Panc1 (cell line): ENCODE measurements at regions not wholly inside any gene's neighbourhood (a gene's known extent, or its start where the extent isn't known, plus 50 kb on each side); places are given as distances from the start of the nearest gene placed in this dataset.

Source experiments
- ATAC-seq: fragments of 200-7000 bp; cut with Tn5 transposase; 2 replicates; pipeline ENCODE4 v1.9.1; 2020; ENCODE audit warnings: mild to moderate bottlenecking, moderate library complexity
- BruUV-seq: library from RNA; stranded (reverse); fragments of 400-500 nt; replicated peaks from 2 replicates; lab custom pipeline; 2021; lab: Mats Ljungman, UMichigan
- CTCF ChIA-PET: fragments of 300-600 bp; sonication (Branson Sonifier 250); formaldehyde crosslinking; loops from one replicate; lab custom pipeline; 2022; ENCODE audit warnings: antibody characterized with exemption; lab: Charles Lee
- POLR2A ChIA-PET: fragments of 300-600 bp; sonication (Branson Sonifier 250); formaldehyde crosslinking; loops from one replicate; lab custom pipeline; 2022; ENCODE audit warnings: antibody characterized with exemption; lab: Charles Lee
- DNase-seq: peaks from one replicate; pipeline ENCODE4 v3.0.0-alpha.2; 2010; ENCODE audit warnings: low read depth, low spot score
- H3K27ac ChIP-seq: 2 replicates; pipeline ENCODE4 v1.5.1; 2011; ENCODE audit warnings: mild to moderate bottlenecking, low read length, inconsistent platforms
- H3K27me3 ChIP-seq: fragments of 200-500 bp; sonication (Bioruptor generic); 2 replicates; pipeline ENCODE4 v1.6.0; 2014; ENCODE audit warnings: low read length, inconsistent platforms; ENCODE audit not compliant: control insufficient read depth, insufficient read depth
- H3K36me3 ChIP-seq: fragments of 200-500 bp; sonication (Bioruptor generic); 2 replicates; pipeline ENCODE4 v1.5.1; 2014; ENCODE audit warnings: inconsistent platforms, mild to moderate bottlenecking, low read length, moderate library complexity; ENCODE audit not compliant: control insufficient read depth, insufficient read depth
- H3K4me1 ChIP-seq: 2 replicates; pipeline ENCODE4 v1.5.1; 2011; ENCODE audit warnings: inconsistent platforms, mild to moderate bottlenecking, low read length, moderate library complexity; ENCODE audit not compliant: control insufficient read depth, insufficient read depth
- H3K4me3 ChIP-seq, 2 experiments: 2 replicates each; pipeline ENCODE4 v1.5.1; 2011 to 2012; ENCODE audit warnings: low read depth in 2 of 2, low read length in 2 of 2, mild to moderate bottlenecking in 2 of 2, inconsistent platforms in 1 of 2, moderate library complexity in 1 of 2
- H3K9me3 ChIP-seq: fragments of 200-500 bp; sonication (Bioruptor generic); 2 replicates; pipeline ENCODE4 v1.5.1; 2014; ENCODE audit warnings: low read depth, mild to moderate bottlenecking, inconsistent platforms, low read length, moderate library complexity; ENCODE audit not compliant: control insufficient read depth, insufficient read depth
- CTCF ChIP-seq: fragments of 450-650 bp; IDR thresholded peaks from 2 replicates; pipeline ENCODE4 v1.5.1; 2017; ENCODE audit warnings: mild to moderate bottlenecking
- POLR2AphosphoS5 ChIP-seq: IDR thresholded peaks from 2 replicates; pipeline ENCODE4 v1.6.1; 2012; ENCODE audit warnings: mild to moderate bottlenecking, low read depth, low read length, moderate library complexity
- REST ChIP-seq, 2 experiments: IDR thresholded peaks; 2 replicates each; pipeline ENCODE4 v1.6.1; 2011 to 2012; ENCODE audit warnings: low read depth in 2 of 2, control low read depth in 1 of 2, low read length in 1 of 2, mild to moderate bottlenecking in 1 of 2, moderate library complexity in 1 of 2; ENCODE audit not compliant: insufficient read depth in 1 of 2
- SIN3A ChIP-seq: IDR thresholded peaks from 2 replicates; pipeline ENCODE4 v1.6.1; 2012; ENCODE audit warnings: low read depth, mild to moderate bottlenecking, low read length, moderate library complexity, borderline replicate concordance; ENCODE audit not compliant: insufficient read depth
- TCF7L2 ChIP-seq: IDR thresholded peaks from 2 replicates; pipeline ENCODE4 v1.6.1; 2011; ENCODE audit warnings: mild to moderate bottlenecking, low read depth, low read length, inconsistent platforms
- in situ Hi-C: cut with HindIII; loops from 2 replicates; pipeline ENCODE4 v1.10.0; 2016; ENCODE audit warnings: low sequenced_read_pairs, low pct_unique_long_range_greater_than_20kb
- intact Hi-C: fragments of 100-400 bp; cut with micrococcal nuclease; formaldehyde crosslinking; loops from one replicate; pipeline ENCODE4 v1.10.0; 2022; ENCODE audit not compliant: unreplicated experiment

GRCh38 chr13:47310401-47310800 lies 413.5 kb upstream of the HTR2A start:
- no peak overlapping the region for H3K27ac ChIP-seq
- no peaks in the 10 kb centered on the region for H3K9me3 ChIP-seq
- BruUV-seq, result no TSS peak
- in situ Hi-C loops (no loop called here), intact Hi-C loops (no loop called here)
- TF ChIP-seq SIN3A (no peak), CTCF (no peak), TCF7L2 (no peak), REST (IDR thresholded peaks at IDR 0.05; ENCODE audit: insufficient read depth in 1 of 2, low read depth in 2 of 2, low read length in 1 of 2) (no peak), POLR2AphosphoS5 (no peak)
- no peaks in the 10 kb centered on the region for H3K36me3 ChIP-seq
- POLR2A ChIA-PET, result interaction anchor here (0.5 kb wide), 1 partner anchor 166 kb away, joined by 3 read pairs; no protein-coding TSS in a partner anchor
- ATAC-seq (no peak), DNase-seq (no peak)
- no peak overlapping the region for H3K4me3 ChIP-seq
- no peaks in the 10 kb centered on the region for H3K4me1 ChIP-seq
- no peaks in the 10 kb centered on the region for H3K27me3 ChIP-seq
- CTCF ChIA-PET, result no interaction called here

- ChIA-PET CTCF (no interaction called here), POLR2A (no interaction called here)
- no peaks in the 10 kb centered on the region for H3K36me3 ChIP-seq
- no peaks in the 10 kb centered on the region for H3K27me3 ChIP-seq
- H3K9me3 ChIP-seq, result no peaks in the 10 kb centered on the region
- no peak overlapping the region for H3K4me3 ChIP-seq
- no peaks in the 10 kb centered on the region for H3K4me1 ChIP-seq
- DNase-seq, result no peak
- no TSS peak for BruUV-seq
- in situ Hi-C loops, result no loop called here
- ATAC-seq, result no peak
- TF ChIP-seq POLR2AphosphoS5 (no peak), CTCF (no peak)
- no peak overlapping the region for H3K27ac ChIP-seq
- intact Hi-C loops, result no loop called here
Measured at GRCh38 chr13:47306991-47307390, 410.1 kb upstream of the HTR2A start.
